ENCODE measurements at regions not wholly inside any gene's neighbourhood (a gene's known extent, or its start where the extent isn't known, plus 50 kb on each side); places are given as distances from the start of the nearest gene placed in this dataset.

DNA sequence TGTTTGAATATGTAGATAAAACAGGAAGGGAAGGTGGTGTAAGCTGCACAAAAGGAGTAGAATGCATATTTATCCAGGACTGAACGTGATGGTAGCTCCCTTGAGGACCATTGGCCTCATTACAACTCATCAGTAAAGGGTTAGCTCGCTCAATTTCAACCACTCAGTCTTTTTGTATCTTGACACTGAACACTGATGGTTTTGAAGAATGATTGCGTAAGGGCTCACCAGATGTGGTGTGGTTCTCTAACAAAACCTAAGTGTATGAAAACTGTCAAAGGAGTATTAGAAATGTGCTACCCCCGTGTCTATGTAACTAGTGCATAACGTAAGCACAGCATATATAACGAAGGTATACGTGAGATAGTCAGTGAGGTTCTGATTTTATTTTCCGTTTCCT, 272.4 kb upstream of the THSD7B start:
- Histone ChIP-seq H3K36me3 (ENCODE audit: control insufficient read depth, insufficient read depth, low read length) (no peaks in the 10 kb centered on the region), H3K27me3 (ENCODE audit: control insufficient read depth, insufficient read depth, low read length) (no peaks in the 10 kb centered on the region), H3K4me3 (ENCODE audit: low read depth, low read length) (no peak overlapping the region)
- DNase-seq (ENCODE audit: low read depth): no peak
- CTCF ChIA-PET: no interaction called here
- no peak for TF ChIP-seq CTCF (IDR thresholded peaks at IDR 0.05; ENCODE audit: insufficient read depth, low read depth, low read length)
- POLR2A ChIA-PET: no interaction called here

- Histone ChIP-seq H3K4me3 (ENCODE audit: low read depth, low read length) (no peak overlapping the region), H3K36me3 (ENCODE audit: control insufficient read depth, insufficient read depth, low read length) (no peaks in the 10 kb centered on the region), H3K27me3 (ENCODE audit: control insufficient read depth, insufficient read depth, low read length) (no peaks in the 10 kb centered on the region)
- no peak for DNase-seq (ENCODE audit: low read depth)
- ChIA-PET CTCF (interaction anchor here (0.6 kb wide), 1 partner anchor 621 kb away, joined by 3 read pairs; no protein-coding TSS in a partner anchor), POLR2A (no interaction called here)
- no peak for TF ChIP-seq CTCF (IDR thresholded peaks at IDR 0.05; ENCODE audit: insufficient read depth, low read depth, low read length)
These were observed 275.2 kb upstream of the THSD7B start for GRCh38 chr2:136490100-136490499.

DNA sequence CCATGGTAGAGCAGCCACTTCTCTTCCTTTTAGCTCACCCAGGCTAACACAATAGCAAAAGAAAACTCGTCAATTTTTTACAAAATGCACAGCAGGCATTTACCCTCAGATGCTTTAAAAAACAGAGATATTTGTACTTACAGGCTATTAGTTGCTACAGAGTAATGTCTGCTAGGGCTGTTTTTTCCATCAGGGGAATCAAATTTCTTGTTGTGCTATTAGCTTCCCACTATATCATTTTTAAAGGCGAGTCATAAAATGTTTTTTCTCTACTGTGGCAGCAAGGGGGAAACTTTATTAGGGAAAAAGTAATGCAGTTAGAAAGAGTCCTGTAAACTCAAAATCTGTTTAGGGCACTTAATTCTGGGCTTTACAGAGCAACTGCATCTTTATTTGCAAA, 277.9 kb upstream of the THSD7B start:
- DNase-seq (ENCODE audit: low read depth): no peak
- CTCF ChIA-PET: interaction anchor here (0.5 kb wide), 1 partner anchor 306 kb away, joined by 3 read pairs; no protein-coding TSS in a partner anchor

GRCh38 chr2:136486115-136486514, 279.2 kb upstream of the THSD7B start:
- no peaks in the 10 kb centered on the region for H3K36me3 ChIP-seq (ENCODE audit: control insufficient read depth, insufficient read depth, low read length)
- ChIA-PET POLR2A (no interaction called here), CTCF (no interaction called here)
- no peak for TF ChIP-seq CTCF (IDR thresholded peaks at IDR 0.05; ENCODE audit: insufficient read depth, low read depth, low read length)
- no peak overlapping the region for H3K4me3 ChIP-seq (ENCODE audit: low read depth, low read length)
- no peak for DNase-seq (ENCODE audit: low read depth)
- no peaks in the 10 kb centered on the region for H3K27me3 ChIP-seq (ENCODE audit: control insufficient read depth, insufficient read depth, low read length)

More for the DNA sequence above, 277.9 kb upstream of the THSD7B start:
- H3K27me3 ChIP-seq (ENCODE audit: control insufficient read depth, insufficient read depth, low read length): no peaks in the 10 kb centered on the region
- H3K36me3 ChIP-seq (ENCODE audit: control insufficient read depth, insufficient read depth, low read length): no peaks in the 10 kb centered on the region
- no peak overlapping the region for H3K4me3 ChIP-seq (ENCODE audit: low read depth, low read length)
- POLR2A ChIA-PET: no interaction called here
- no peak for TF ChIP-seq CTCF (IDR thresholded peaks at IDR 0.05; ENCODE audit: insufficient read depth, low read depth, low read length)

DNA sequence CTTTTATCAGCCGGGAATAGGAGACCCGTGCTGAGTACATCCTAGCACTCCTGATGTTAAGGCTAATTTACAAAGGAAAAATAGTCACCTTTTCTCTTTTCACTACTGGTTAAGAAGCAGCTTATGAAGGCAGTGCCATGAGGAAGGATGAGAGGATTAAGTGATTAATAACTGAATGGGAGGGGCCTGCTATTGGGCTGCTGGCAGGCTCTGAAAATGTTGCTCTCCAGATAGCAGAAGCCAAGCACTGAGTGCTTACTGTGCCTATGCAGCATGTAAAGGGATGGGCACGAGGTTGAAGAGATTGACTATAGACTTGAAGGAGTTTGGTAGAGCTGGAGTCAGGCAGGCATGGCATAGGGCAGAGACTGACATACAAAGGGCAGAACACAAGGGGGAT, 282.4 kb upstream of the THSD7B start:
- CTCF ChIA-PET: no interaction called here
- Histone ChIP-seq H3K36me3 (ENCODE audit: control insufficient read depth, insufficient read depth, low read length) (no peaks in the 10 kb centered on the region), H3K4me3 (ENCODE audit: low read depth, low read length) (no peak overlapping the region), H3K27me3 (ENCODE audit: control insufficient read depth, insufficient read depth, low read length) (no peaks in the 10 kb centered on the region)
- no peak for TF ChIP-seq CTCF (IDR thresholded peaks at IDR 0.05; ENCODE audit: insufficient read depth, low read depth, low read length)
- POLR2A ChIA-PET: no interaction called here
- DNase-seq (ENCODE audit: low read depth): no peak
